C4-2B (cell line): ENCODE measurements at regions not wholly inside any gene's neighbourhood (a gene's known extent, or its start where the extent isn't known, plus 50 kb on each side); places are given as distances from the start of the nearest gene placed in this dataset.

Experiments
- ZFX ChIP-seq: fragments of 450-650 bp; IDR thresholded peaks from 2 replicates; pipeline ENCODE4 v1.6.1; 2017
- TF ChIP-seq, protein P1 (sequence below): fragments of 450-650 bp; conservative IDR thresholded peaks from 2 replicates; pipeline ENCODE4 v1.5.1; 2017; ENCODE audit warnings: mild to moderate bottlenecking

DNA sequence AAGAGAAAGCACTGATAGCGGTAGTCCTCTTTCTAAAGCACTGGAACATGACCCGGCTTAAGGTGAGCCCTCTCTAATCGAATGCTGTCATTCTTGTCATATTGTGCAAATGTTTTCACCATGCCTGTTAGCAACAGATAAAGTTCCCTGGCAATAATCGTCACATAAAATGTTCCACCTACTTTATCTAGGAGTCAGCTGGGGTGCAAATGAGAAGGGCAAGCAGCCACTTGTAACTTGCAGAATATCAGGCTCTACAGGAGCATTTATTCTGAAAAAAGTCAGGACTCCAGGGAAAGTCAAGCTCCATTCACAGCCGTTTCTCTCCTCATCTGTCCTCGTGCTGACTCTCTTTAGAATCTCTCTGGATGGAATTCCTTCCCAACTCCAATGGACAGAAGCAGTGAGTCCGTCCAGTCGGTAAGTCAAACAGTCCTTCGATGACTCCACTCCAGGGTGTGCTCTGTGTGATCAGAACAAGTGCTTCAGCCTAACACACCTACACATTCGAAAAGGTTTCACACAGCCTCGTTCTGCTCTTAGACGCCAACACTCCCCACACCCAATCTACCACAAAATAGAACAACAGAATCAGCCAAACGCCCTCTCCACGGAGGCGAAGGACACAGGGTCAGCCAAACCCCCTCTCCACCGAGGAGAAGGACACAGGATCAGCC, 101.7 kb upstream of the FRG1 start:
- TF ChIP-seq, protein P1, sequence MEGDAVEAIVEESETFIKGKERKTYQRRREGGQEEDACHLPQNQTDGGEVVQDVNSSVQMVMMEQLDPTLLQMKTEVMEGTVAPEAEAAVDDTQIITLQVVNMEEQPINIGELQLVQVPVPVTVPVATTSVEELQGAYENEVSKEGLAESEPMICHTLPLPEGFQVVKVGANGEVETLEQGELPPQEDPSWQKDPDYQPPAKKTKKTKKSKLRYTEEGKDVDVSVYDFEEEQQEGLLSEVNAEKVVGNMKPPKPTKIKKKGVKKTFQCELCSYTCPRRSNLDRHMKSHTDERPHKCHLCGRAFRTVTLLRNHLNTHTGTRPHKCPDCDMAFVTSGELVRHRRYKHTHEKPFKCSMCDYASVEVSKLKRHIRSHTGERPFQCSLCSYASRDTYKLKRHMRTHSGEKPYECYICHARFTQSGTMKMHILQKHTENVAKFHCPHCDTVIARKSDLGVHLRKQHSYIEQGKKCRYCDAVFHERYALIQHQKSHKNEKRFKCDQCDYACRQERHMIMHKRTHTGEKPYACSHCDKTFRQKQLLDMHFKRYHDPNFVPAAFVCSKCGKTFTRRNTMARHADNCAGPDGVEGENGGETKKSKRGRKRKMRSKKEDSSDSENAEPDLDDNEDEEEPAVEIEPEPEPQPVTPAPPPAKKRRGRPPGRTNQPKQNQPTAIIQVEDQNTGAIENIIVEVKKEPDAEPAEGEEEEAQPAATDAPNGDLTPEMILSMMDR = no peak
- TF ChIP-seq ZFX = no peak
